Midbrain (tissue), 1 donor: ENCODE measurements at regions not wholly inside any gene's neighbourhood (a gene's known extent, or its start where the extent isn't known, plus 50 kb on each side); places are given as distances from the start of the nearest gene placed in this dataset.

ENCODE experiments used
- DNase-seq: peaks from one replicate; lab custom pipeline; 2025; lab: John Stamatoyannopoulos, UW

DNA sequence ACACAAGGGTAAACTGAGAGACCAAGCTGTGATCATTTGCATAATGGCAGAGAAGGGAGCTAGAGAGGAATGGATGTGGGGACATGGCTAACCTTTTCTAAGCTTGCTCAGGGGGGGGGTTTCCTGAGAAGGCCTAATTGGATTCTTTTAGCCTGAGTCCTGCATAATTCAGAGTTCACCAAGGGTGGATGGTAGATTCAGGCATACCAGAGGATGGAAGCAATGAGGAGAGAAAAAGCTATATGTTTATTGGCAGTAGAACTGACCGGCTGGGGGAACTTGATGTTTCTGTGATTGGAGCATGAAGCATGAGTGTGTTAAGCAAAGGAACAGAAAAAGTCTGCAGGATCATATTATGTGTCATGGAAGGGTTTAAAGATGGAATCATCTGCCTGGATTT lies 65.9 kb upstream of the KLF12 start:
- DNase-seq, result no peak

DNA sequence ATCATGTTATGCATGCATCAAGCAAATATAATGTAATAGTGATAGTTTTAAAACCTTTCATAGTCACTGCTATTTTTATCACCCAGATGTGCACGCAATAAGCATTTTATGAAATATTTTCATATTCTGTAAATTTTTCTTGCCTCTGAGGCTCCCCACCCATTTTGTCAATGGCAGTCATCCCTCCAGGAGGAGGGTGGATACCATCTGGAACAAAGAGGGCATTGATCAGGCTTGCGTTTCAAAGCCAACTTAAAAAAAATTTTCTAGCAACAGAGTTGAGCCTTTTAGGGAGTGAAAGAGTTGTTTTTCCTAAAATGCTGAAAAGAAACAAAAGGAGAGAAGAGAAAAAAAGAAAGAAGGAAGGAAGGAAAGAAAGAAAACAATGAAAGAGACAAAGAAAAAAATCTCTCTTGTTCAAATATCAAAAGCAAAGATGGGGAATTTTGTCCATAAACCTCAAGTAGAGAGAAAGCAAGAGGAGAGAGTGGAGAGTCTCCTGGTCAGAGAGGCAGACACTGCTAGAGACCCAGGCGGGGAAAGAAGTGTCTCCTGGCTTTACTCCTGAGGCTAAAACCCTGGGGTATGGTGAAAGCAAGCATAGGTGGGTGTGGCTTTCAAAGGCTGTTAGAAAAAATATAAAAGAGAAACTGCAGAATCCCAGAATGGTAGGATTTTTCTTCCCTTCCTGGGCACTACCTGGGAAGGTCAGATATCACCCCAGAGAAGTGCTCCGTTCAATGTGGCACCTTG lies 63.6 kb upstream of the KLF12 start:
- DNase-seq, result no peak

DNA sequence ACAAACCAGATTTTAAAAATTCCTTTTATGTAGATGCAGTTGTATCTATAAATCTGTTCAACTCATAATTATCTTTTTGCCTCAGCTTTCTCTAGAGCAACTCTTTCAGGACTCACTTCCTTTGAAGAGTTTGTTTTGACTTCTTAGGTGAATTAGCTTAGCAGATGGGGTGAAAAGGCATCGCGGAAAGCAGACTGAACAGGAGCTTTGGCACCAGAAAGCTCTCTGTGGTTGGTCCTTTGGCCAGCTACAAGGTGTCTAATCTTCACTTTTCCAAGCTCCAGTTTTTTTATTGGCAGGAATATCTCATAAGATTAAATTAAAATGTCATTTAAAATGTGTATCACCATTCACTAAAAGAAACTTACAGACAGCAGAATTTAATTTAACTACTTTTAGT lies 60.6 kb upstream of the KLF12 start:
- DNase-seq, result no peak

DNA sequence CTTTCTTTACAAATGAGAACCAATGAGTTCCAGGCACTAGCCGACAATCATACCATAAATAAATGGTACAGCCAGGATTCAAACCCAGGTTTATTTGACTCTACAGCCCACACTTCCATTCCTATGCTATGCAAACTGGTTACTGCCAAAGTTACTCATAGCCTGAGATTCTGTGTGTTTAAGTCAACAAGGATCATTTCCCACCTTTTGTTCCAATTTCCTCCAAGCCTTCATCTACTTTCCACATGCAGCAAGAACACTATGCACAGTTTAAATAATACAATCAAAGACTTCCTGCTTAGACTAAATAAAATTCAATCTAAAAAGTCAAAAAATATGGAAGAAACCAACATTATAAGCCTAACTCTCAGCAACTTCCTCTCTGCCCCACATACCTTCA lies 59.2 kb upstream of the KLF12 start:
- DNase-seq, result no peak

DNA sequence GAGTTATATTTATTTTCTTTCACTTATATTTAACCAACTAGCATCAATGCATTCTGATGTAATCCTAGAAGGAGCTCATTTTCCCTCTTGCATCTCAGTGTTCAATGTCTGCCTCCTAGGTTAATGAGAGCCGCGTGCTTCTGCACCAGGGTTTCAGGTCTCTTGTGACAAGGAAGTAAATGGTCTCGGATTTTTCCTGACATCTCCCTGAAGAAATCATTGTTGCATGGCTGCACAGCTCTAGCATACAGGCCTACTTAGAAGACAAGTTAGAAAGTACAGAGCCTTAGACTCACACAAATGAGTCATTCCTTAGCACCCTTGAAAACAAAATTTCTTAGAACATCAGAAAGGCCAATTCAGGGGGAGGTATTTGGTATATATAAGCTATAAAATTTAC lies 57.2 kb upstream of the KLF12 start:
- DNase-seq, result no peak

DNA sequence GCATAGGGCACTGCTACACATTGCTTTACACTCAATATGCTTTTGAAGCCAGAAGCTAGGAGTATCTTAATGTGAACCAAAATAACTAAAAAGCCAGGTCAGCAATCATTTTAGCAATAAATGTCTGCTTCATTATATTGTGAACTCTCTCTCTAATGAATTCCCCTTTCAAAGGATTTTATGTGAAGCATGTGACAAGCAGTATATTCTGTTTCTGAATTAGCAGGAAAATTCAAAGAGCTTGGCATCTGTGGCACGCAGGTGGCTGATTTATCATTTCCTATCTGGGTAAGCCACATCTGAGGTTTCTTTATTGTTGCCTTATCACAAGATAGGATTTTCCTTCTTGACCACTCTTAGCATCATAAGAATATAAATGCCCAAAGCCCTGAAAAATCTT lies 56.8 kb upstream of the KLF12 start:
- DNase-seq, result no peak

DNA sequence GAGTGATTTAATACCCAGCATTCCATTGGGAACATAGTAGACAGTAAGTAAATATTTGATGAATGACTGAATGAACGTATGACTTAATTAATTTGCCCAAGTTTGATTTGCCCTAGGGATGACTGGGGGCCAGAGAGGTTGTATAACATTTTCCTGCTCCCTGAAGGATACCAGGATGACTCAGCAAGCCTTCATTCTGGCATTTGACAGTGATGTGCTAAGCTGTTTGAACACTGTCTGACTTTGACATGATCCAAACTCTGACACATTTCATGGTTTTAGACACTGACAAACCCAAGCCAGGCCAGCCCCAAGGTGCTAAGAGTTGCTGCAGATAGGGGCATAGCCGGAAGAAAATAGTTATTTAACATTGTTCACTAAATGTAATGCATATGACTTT lies 53.4 kb upstream of the KLF12 start:
- DNase-seq, result no peak

DNA sequence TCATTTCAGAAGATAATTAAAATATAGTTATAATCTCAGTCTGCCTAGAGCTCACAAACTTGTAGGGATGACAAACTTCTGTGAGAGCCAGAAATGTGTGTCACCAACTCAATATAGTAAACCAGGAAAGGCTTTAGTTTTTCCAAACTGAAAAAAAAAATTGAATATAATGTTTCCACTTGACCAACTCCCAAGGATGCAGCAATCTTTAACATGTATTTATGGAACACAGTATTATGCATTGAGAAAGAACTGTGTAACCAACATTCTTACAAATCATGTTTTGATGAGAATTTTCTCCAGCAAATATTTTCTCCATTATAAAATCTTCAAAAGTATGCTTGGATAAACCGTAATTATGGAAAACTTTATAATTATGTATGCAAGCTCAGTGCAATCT lies 50.1 kb upstream of the KLF12 start:
- DNase-seq, result no peak
